Upper lobe of right lung (tissue), 1 donor: ENCODE measurements at regions not wholly inside any gene's neighbourhood (a gene's known extent, or its start where the extent isn't known, plus 50 kb on each side); places are given as distances from the start of the nearest gene placed in this dataset.

ENCODE experiments used
- ATAC-seq: fragments of 200-7000 bp; cut with Tn5 transposase; one replicate; pipeline ENCODE4 v1.9.1; 2020; ENCODE audit warnings: mild to moderate bottlenecking, moderate library complexity
- DNase-seq: peaks from one replicate; pipeline ENCODE4 v3.0.0-alpha.2; 2020
- H3K27ac ChIP-seq: fragments of 200-600 bp; one replicate; pipeline ENCODE4 v1.8.0; 2022
- H3K27me3 ChIP-seq: fragments of 200-600 bp; one replicate; pipeline ENCODE4 v1.8.0; 2022; ENCODE audit warnings: mild to moderate bottlenecking
- H3K36me3 ChIP-seq: fragments of 200-600 bp; one replicate; pipeline ENCODE4 v1.8.0; 2022
- H3K4me1 ChIP-seq: fragments of 200-600 bp; one replicate; pipeline ENCODE4 v1.8.0; 2022
- H3K4me3 ChIP-seq: fragments of 200-600 bp; one replicate; pipeline ENCODE4 v1.8.0; 2022; ENCODE audit warnings: mild to moderate bottlenecking
- H3K9me3 ChIP-seq: fragments of 200-600 bp; one replicate; pipeline ENCODE4 v1.8.0; 2022
- CTCF ChIP-seq: fragments of 200-600 bp; IDR thresholded peaks from one replicate; pipeline ENCODE4 v1.8.0; 2022; ENCODE audit warnings: antibody characterized with exemption
- intact Hi-C: fragments of 100-400 bp; cut with DNase I; formaldehyde crosslinking; loops from one replicate; pipeline ENCODE4 v1.11.0; 2022
- donor health status: DM: no; HTN: yes; CAD: no; lungs with severe emphysema.

DNA sequence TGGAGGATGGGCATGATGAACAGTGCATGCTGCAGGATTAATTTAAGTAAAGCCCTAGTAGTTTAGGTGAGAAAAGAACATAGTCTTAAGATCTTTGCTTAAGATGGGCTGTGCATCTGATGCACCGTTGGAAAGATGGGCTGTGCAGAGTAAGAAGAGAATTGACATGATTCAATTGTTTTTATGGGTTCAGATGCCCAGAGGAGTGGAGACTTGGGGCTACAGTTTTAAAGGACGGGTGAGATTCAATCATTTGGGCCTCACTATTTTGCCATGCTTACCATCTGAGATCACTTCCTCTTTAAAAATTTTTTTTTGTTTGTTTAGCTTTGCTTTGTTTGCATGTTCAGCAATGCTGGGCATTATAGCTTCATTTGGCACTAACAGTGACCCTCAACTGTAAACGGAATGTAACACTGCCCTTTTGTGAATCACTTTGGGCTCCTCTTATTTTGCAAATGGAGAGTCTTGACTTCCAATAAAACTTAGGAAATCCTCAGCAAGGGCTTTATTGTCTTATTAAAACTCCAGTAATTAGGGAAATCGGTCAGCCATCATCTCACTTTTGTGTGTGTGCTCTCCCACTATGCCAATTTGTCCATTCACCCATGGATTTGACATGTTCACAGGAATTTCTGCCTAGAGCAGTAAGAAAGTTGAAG lies 216.1 kb upstream of the TLL1 start:
- Histone ChIP-seq H3K4me1 (no peaks in the 10 kb centered on the region), H3K27ac (no peak overlapping the region), H3K4me3 (no peak overlapping the region), H3K36me3 (no peaks in the 10 kb centered on the region), H3K27me3 (no peaks in the 10 kb centered on the region), H3K9me3 (no peaks in the 10 kb centered on the region)
- ATAC-seq (no peak), DNase-seq (no peak)
- intact Hi-C loops: no loop called here
- TF ChIP-seq CTCF: no peak

- H3K4me1 ChIP-seq: no peaks in the 10 kb centered on the region
- no peak overlapping the region for H3K4me3 ChIP-seq
- ATAC-seq (no peak), DNase-seq (no peak)
- TF ChIP-seq CTCF: no peak
- H3K36me3 ChIP-seq: no peaks in the 10 kb centered on the region
- no peaks in the 10 kb centered on the region for H3K9me3 ChIP-seq
- intact Hi-C loops: no loop called here
- no peaks in the 10 kb centered on the region for H3K27me3 ChIP-seq
- no peak overlapping the region for H3K27ac ChIP-seq
Measured at GRCh38 chr4:165662341-165662740, 210.7 kb upstream of the TLL1 start.

DNA sequence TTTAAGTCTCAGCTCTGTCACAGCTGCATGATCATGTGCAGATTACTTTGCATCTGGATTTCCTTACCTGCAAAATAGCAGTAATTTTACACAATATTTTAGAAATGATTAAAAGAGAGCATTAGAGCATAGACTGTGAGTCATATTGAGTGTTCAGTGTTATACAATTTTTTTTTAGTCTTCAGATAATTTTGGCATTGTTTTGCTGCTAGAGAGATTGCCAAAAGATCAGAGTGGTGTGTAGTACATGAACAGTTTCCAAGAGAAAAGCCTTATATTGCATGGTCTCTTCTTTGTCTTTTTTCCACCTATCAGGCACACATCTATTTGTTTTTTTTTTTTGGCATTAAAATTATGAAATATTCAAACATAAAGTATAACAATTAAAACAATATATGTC lies 209.6 kb upstream of the TLL1 start:
- Histone ChIP-seq H3K36me3 (no peaks in the 10 kb centered on the region), H3K4me3 (no peak overlapping the region), H3K27me3 (no peaks in the 10 kb centered on the region), H3K9me3 (no peaks in the 10 kb centered on the region), H3K4me1 (no peaks in the 10 kb centered on the region), H3K27ac (no peak overlapping the region)
- no peak for DNase-seq
- no peak for TF ChIP-seq CTCF
- intact Hi-C loops: no loop called here
- ATAC-seq: no peak

DNA sequence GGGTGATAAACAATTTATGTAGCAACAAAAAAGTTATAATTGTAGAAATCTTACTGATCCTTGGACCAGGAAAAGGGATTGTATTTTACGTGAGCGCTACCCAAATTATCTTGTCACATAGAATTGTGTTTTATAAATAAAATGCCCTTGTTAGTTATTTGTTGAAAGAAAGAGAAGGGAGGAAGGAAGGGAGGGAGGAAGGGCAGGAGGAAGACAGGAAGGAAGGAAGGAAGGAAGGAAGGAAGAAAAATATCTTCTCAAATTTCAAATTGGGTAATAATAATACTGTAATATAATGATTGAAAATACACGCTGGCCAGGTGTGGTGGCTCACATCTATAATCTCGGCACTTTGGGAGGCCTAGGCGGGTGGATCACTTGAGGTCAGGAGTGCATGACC lies 206.2 kb upstream of the TLL1 start:
- H3K36me3 ChIP-seq: no peaks in the 10 kb centered on the region
- no peak for TF ChIP-seq CTCF
- no peaks in the 10 kb centered on the region for H3K9me3 ChIP-seq
- no peak for ATAC-seq
- H3K27me3 ChIP-seq: no peaks in the 10 kb centered on the region
- intact Hi-C loops: no loop called here
- H3K27ac ChIP-seq: no peak overlapping the region
- no peak for DNase-seq
- no peak overlapping the region for H3K4me3 ChIP-seq
- no peaks in the 10 kb centered on the region for H3K4me1 ChIP-seq

GRCh38 chr4:165667969-165668368 lies 205.1 kb upstream of the TLL1 start:
- Histone ChIP-seq H3K4me3 (no peak overlapping the region), H3K27me3 (no peaks in the 10 kb centered on the region), H3K27ac (no peak overlapping the region), H3K36me3 (no peaks in the 10 kb centered on the region), H3K9me3 (no peaks in the 10 kb centered on the region), H3K4me1 (no peaks in the 10 kb centered on the region)
- no peak for TF ChIP-seq CTCF
- intact Hi-C loops: no loop called here
- no peak for ATAC-seq
- DNase-seq: no peak

DNA sequence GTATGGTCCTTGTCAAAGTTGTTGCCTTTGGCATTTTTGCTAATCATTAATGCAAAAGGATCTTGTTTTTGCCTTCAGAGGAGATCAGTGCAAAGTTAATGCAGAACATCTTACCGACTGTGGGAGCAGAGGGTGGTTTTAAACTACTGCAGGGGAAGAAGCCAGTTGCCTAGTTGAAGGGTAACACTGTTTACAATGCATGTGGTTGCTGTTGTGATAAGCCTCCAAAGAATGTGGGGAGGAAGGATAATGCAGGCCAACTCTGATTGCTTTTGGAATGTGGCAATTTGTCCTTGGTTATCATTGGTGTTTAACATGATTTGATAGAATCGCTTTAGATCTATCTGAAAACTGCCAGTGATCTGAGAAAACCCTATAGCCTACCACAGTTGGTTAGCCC lies 204.3 kb upstream of the TLL1 start:
- TF ChIP-seq CTCF: no peak
- intact Hi-C loops: no loop called here
- H3K4me3 ChIP-seq: no peak overlapping the region
- no peak for DNase-seq
- no peaks in the 10 kb centered on the region for H3K36me3 ChIP-seq
- no peak for ATAC-seq
- H3K27me3 ChIP-seq: no peaks in the 10 kb centered on the region
- no peak overlapping the region for H3K27ac ChIP-seq
- H3K9me3 ChIP-seq: no peaks in the 10 kb centered on the region
- H3K4me1 ChIP-seq: no peaks in the 10 kb centered on the region
